ENCODE measurements at regions not wholly inside any gene's neighbourhood (a gene's known extent, or its start where the extent isn't known, plus 50 kb on each side); places are given as distances from the start of the nearest gene placed in this dataset.

DNA sequence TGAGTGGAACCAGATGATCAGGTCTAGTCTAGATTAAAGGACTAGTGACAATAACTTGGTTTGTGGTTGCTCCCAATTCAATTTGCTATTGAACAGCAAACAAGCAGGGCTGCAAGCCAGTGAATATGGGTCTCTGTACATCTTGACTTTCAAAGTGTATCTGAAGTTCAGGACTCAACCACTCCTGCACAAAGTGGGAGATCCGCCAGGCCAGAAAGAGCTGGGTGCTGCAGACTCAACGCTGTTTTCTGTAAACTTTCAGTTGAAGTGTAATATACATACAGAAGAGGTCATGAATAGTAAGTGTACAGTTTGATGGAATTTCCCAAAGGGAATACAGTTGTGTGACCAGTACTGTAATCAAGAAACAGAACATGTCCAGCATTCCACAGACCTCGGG is 416.6 kb downstream of the RPS24 start:
- intact Hi-C loops (cut with DNase I; ENCODE audit: low total_unique reads): no loop called here
- TF ChIP-seq, protein P1, sequence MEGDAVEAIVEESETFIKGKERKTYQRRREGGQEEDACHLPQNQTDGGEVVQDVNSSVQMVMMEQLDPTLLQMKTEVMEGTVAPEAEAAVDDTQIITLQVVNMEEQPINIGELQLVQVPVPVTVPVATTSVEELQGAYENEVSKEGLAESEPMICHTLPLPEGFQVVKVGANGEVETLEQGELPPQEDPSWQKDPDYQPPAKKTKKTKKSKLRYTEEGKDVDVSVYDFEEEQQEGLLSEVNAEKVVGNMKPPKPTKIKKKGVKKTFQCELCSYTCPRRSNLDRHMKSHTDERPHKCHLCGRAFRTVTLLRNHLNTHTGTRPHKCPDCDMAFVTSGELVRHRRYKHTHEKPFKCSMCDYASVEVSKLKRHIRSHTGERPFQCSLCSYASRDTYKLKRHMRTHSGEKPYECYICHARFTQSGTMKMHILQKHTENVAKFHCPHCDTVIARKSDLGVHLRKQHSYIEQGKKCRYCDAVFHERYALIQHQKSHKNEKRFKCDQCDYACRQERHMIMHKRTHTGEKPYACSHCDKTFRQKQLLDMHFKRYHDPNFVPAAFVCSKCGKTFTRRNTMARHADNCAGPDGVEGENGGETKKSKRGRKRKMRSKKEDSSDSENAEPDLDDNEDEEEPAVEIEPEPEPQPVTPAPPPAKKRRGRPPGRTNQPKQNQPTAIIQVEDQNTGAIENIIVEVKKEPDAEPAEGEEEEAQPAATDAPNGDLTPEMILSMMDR (IDR thresholded peaks at IDR 0.05): no peak
- TF ChIP-seq POLR2A (IDR thresholded peaks at IDR 0.05): no peak
- Histone ChIP-seq H3K4me1 (peaks cover 8% of the 10 kb centered on the region), H3K4me3 (no peak overlapping the region), H3K9me3 (no peaks in the 10 kb centered on the region), H3K36me3 (ENCODE audit: low read depth, missing control alignments) (no peaks in the 10 kb centered on the region), H3K27me3 (no peaks in the 10 kb centered on the region), H3K27ac (no peak overlapping the region)
- 63 to 90% methylated on average over 3 of the region's 3 CpGs for WGBS, 2 donors
- no peak for DNase-seq

DNA sequence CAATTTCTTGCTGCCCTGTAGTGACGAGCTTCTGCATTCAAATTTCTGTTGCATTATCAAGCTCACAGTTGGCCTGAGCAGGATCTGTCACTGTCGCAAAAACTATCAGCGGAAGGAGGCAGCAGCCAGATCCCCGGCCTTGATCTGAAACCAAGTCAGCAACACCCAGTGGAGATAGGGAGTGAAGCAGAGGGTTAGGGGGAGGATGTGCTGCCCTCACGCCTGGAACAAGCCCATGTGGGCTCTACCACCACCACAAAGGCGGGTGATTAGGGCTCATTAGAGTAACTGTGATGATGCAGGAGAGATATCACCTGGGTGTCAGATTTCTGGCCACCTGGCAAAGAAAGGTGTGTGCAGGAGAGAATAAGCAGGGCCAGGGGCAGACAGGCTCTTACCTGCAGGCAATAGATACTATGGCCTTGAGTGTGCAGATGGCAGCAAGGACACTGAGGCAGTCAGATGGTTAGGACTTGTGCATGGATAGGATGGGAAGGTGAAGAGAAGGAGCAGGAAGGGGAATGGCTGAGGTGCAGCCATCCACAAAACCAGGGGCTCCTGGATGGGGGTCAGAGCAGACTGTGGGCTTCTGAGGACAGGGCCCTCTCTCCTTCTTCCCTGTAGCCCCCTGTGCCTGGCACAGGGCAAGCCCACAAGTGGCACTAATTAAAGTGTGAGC is 417.3 kb downstream of the RPS24 start:
- Histone ChIP-seq H3K36me3 (ENCODE audit: low read depth, missing control alignments) (no peaks in the 10 kb centered on the region), H3K27ac (no peak overlapping the region), H3K4me3 (no peak overlapping the region), H3K9me3 (no peaks in the 10 kb centered on the region), H3K4me1 (peaks cover 6% of the 10 kb centered on the region), H3K27me3 (no peaks in the 10 kb centered on the region)
- intact Hi-C loops (cut with DNase I; ENCODE audit: low total_unique reads): no loop called here
- 64 to 80% methylated on average over 5 to 6 of the region's 6 CpGs for WGBS, 2 donors
- TF ChIP-seq, protein P1 (IDR thresholded peaks at IDR 0.05): no peak
- no peak for TF ChIP-seq POLR2A (IDR thresholded peaks at IDR 0.05)
- no peak for DNase-seq

DNA sequence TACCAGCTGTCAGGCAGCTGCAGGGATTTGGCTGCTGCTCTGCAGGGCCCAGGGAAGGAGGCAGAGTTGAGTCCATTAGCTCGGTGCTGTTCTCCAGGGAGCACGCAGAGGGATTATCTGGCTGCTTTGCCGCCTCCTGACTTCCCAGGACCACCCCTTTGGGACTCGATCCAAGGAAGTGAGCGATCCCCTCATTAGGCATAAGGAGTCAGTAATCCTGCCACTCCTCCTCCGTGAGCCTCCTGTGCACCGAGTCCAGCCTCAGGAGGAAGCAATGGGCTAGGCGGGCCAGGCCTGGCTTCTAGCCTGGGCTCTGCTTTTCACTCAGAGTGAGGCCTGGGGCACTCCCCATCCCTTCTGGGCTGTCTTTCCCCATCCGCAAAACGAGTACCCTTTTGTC is 417.9 kb downstream of the RPS24 start:
- DNase-seq: peak; percentile 36

DNA sequence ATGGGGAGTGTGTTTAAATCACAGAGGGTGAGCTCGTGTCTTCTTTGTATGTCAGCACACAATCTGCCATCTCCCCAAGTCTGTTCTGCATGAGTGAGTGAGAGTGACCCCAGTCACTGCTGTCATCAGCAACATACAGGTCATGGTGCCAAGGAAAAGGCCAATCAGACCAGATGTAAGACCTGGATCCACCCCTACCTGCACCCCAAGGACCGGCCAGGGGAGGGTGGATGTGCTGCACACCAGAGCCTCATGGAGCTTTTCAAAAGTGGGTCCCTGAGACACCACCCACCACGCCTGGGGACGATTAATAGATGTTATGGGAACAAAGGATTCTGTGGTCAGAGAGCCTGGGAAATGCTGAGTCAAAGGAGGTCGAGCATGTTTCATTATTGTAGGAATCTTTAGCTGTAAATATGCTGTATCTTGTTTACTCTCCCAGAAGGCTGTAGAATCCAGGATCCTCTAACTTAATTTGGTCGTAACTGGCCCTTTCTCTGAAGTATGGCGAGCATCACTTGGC is 420.5 kb downstream of the RPS24 start:
- Histone ChIP-seq H3K27ac (no peak overlapping the region), H3K9me3 (no peaks in the 10 kb centered on the region), H3K4me1 (peaks cover 5% of the 10 kb centered on the region), H3K36me3 (ENCODE audit: low read depth, missing control alignments) (no peaks in the 10 kb centered on the region), H3K4me3 (no peak overlapping the region), H3K27me3 (no peaks in the 10 kb centered on the region)
- 71 to 83% methylated on average over 7 of the region's 7 CpGs for WGBS, 2 donors
- no peak for DNase-seq
- intact Hi-C loops (cut with DNase I; ENCODE audit: low total_unique reads): no loop called here
- no peak for TF ChIP-seq POLR2A (IDR thresholded peaks at IDR 0.05)
- TF ChIP-seq, protein P1 (IDR thresholded peaks at IDR 0.05): no peak

More for the DNA sequence above, 417.9 kb downstream of the RPS24 start:
- Histone ChIP-seq H3K27me3 (no peaks in the 10 kb centered on the region), H3K4me3 (no peak overlapping the region), H3K9me3 (no peaks in the 10 kb centered on the region), H3K36me3 (ENCODE audit: low read depth, missing control alignments) (no peaks in the 10 kb centered on the region), H3K27ac (no peak overlapping the region), H3K4me1 (peaks cover 5% of the 10 kb centered on the region)
- TF ChIP-seq POLR2A (IDR thresholded peaks at IDR 0.05): no peak
- TF ChIP-seq, protein P1 (IDR thresholded peaks at IDR 0.05): no peak
- intact Hi-C loops (cut with DNase I; ENCODE audit: low total_unique reads): no loop called here
- 51 to 54% methylated on average over 6 to 10 of the region's 10 CpGs for WGBS, 2 donors

DNA sequence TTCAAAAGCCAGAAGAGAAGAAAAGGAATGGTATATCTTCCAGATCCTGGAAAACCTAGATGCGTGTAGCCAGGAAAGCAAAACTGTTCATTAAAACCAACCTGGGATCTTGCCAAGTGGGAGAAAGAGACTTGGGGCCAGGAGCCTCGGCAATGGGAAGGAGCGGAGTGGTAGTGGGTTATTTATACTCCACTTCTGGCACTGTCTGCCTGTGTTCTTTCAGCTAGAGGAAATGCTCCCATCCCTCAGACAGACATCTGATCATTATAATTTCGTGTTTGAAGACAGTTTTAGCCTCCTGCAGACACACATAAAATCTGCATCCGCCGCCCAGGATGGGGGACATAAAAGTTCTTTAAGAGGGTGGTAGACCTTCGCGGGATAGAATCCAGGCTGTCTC is 421.6 kb downstream of the RPS24 start:
- Histone ChIP-seq H3K36me3 (ENCODE audit: low read depth, missing control alignments) (no peaks in the 10 kb centered on the region), H3K27ac (no peak overlapping the region), H3K4me3 (no peak overlapping the region), H3K9me3 (no peaks in the 10 kb centered on the region), H3K4me1 (peaks cover 5% of the 10 kb centered on the region), H3K27me3 (no peaks in the 10 kb centered on the region)
- TF ChIP-seq, protein P1 (IDR thresholded peaks at IDR 0.05): no peak
- TF ChIP-seq POLR2A (IDR thresholded peaks at IDR 0.05): no peak
- no peak for DNase-seq
- 83 to 90% methylated on average over 8 of the region's 8 CpGs for WGBS, 2 donors
- intact Hi-C loops (cut with DNase I; ENCODE audit: low total_unique reads): no loop called here

All from testis (tissue), 2 donors.